Globus pallidus (tissue), 1 donor: ENCODE measurements at regions not wholly inside any gene's neighbourhood (a gene's known extent, or its start where the extent isn't known, plus 50 kb on each side); places are given as distances from the start of the nearest gene placed in this dataset.

ENCODE experiments used
- DNase-seq: peaks from one replicate; pipeline ENCODE4 v3.0.0-alpha.2; 2015; ENCODE audit warnings: low spot score

- no peak for DNase-seq
Observed at GRCh38 chr13:74485757-74486156, 351.6 kb upstream of the KLF12 start.

GRCh38 chr13:74479124-74479523 lies 344.9 kb upstream of the KLF12 start:
- DNase-seq = no peak

- DNase-seq = no peak
Observed at GRCh38 chr13:74476788-74477187, 342.6 kb upstream of the KLF12 start.

GRCh38 chr13:74476365-74476764 lies 342.2 kb upstream of the KLF12 start:
- no peak for DNase-seq

- no peak for DNase-seq
Observed at GRCh38 chr13:74466864-74467263, 332.7 kb upstream of the KLF12 start.

GRCh38 chr13:74466020-74466419 lies 331.8 kb upstream of the KLF12 start:
- no peak for DNase-seq

- DNase-seq = no peak
Observed at GRCh38 chr13:74465271-74465670, 331.1 kb upstream of the KLF12 start.

GRCh38 chr13:74464670-74465069 lies 330.5 kb upstream of the KLF12 start:
- DNase-seq = no peak

- DNase-seq = no peak
Observed at GRCh38 chr13:74461011-74461410, 326.8 kb upstream of the KLF12 start.

- no peak for DNase-seq
Observed at GRCh38 chr13:74452881-74453280, 318.7 kb upstream of the KLF12 start.

- no peak for DNase-seq
Observed at GRCh38 chr13:74452176-74452575, 318.0 kb upstream of the KLF12 start.

- DNase-seq = no peak
Observed at GRCh38 chr13:74450964-74451363, 316.8 kb upstream of the KLF12 start.

GRCh38 chr13:74450525-74450845 lies 316.3 kb upstream of the KLF12 start:
- no peak for DNase-seq

- DNase-seq = no peak
Observed at GRCh38 chr13:74449811-74450524, 315.8 kb upstream of the KLF12 start.

- no peak for DNase-seq
Observed at GRCh38 chr13:74444864-74445479, 310.8 kb upstream of the KLF12 start.

GRCh38 chr13:74444161-74444571 lies 310.0 kb upstream of the KLF12 start:
- no peak for DNase-seq

GRCh38 chr13:74443631-74444030 lies 309.4 kb upstream of the KLF12 start:
- no peak for DNase-seq

GRCh38 chr13:74442751-74443150 lies 308.5 kb upstream of the KLF12 start:
- no peak for DNase-seq

- DNase-seq = no peak
Observed at GRCh38 chr13:74438901-74439300, 304.7 kb upstream of the KLF12 start.

GRCh38 chr13:74434782-74435181 lies 300.6 kb upstream of the KLF12 start:
- DNase-seq = no peak

GRCh38 chr13:74424455-74424854 lies 290.3 kb upstream of the KLF12 start:
- no peak for DNase-seq

GRCh38 chr13:74423434-74423833 lies 289.2 kb upstream of the KLF12 start:
- DNase-seq = no peak

GRCh38 chr13:74414458-74414857 lies 280.3 kb upstream of the KLF12 start:
- DNase-seq = no peak

GRCh38 chr13:74413482-74413881 lies 279.3 kb upstream of the KLF12 start:
- no peak for DNase-seq
